Myocyte (in vitro differentiated cells): ENCODE measurements at regions not wholly inside any gene's neighbourhood (a gene's known extent, or its start where the extent isn't known, plus 50 kb on each side); places are given as distances from the start of the nearest gene placed in this dataset.

Experiments
- DNase-seq: peaks from one replicate; pipeline ENCODE4 v3.0.0-alpha.2; 2012; ENCODE audit warnings: low read depth

DNA sequence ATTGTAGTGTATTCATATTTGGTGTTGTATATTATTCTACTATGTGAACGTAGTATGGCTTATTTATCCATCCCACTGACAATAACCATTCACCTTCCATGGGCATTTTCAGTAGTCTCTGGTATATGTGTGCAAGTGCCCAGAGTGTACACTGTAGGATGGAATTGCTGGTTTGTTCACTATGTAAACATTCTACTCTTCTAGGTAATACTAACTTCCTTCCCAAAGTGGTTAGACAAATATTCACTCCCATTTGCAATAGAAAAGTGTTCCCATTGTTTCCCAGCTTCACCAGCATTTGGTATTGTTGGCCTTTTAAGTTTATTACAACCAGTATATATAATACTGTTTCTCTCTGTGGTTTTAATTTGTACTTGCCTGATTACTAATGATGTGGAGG is 153.7 kb downstream of the C7orf25 start:
- DNase-seq = no peak

DNA sequence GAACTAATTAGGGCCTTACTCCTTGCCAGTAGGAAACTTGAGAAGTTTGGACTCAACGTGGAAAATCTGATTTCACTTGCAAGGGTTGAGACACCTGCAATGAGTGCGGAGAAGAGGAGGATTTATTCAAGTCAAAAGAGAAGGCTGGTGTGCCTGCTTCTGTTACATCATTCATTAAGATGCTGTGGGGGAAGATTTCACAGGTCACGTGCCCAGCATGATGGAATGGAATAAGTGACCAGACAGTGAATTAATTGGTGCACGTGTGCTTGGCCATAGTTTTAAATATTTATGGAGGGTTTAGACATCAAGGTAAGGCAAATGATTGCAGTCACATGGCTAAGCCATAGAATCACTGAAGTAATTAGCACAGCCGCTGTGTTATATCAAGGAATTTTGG is 155.0 kb downstream of the C7orf25 start:
- DNase-seq = no peak

DNA sequence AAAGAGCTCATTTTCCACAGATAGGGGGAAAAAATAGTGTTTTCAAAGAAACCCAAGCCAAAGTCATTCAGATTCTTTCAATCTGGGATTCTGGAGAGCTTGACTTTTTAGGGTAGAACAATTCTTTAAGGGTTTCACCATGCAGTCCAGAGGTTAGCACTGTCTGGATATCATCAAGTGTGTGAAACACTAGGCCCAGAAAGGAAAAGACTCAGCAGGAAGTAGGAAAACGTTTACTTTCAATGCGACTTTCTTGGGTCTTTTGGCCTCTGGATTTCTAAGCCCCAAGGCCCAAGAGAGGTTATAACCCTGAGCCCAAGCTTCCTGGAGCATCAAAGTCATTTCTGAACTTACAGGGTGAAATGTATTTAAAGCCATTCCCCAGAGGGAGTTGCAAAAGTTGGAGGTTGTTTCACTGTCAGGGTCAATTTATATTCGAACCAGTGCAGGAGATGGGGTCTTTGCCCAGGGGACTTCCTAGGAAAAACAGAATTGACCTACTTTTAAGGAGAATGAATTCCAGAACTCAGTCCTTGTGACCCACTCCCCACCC is 158.0 kb downstream of the C7orf25 start:
- DNase-seq = no peak

DNA sequence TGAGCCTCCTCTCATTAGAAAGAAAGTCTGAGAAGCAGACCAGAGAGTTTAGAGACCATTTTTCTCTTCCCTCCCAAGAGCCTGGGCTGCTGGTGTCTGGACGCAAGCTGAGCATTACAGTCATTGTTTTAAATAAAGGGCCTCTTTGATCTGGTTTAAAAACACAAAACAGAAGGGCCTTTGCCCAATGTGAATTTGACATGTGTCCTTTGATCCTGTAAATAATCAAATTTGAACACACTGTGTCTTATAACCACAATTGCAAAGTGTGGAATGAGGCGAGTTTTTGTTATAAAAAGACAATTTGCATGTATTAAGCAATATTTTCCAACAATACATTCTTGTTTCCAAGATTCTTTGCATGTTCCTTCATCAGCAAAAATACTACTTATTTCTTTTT is 158.5 kb downstream of the C7orf25 start:
- DNase-seq = no peak

DNA sequence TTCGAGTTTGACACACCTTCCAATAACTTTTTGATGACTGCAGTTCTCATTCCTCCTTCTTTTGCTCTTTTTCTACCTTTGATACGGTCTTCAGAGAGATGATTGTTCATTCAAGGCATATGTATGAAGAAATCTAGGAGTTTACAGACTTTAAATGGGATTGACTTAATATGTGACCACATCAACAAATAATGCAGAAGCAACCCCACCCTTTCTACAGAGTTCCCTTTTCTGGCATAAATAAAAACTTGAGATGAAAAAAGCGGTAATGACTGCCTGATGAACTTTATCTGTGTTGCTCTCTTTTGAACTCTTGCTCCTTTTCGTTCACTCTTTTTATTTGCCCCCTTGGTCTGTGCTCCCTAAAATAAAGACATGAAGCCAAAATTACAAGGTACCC is 161.7 kb downstream of the C7orf25 start:
- no peak for DNase-seq

DNA sequence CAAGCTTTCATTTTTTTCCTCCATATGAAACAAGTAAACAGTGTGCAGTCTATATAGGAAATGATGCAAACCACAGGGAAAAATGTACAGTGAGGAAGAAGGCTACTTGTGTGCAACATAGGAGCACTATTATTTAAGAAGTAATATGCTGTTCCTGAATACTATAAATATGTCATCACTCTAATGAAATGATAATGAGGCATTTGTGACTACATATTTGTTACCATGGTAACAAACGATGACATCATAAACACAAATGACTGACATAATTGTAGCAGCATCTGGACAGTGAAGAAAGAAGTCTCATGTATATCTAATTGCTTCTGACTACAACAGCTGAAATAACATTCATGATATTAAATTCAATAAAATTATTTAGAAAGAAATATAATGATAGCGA is 164.8 kb downstream of the C7orf25 start:
- no peak for DNase-seq

DNA sequence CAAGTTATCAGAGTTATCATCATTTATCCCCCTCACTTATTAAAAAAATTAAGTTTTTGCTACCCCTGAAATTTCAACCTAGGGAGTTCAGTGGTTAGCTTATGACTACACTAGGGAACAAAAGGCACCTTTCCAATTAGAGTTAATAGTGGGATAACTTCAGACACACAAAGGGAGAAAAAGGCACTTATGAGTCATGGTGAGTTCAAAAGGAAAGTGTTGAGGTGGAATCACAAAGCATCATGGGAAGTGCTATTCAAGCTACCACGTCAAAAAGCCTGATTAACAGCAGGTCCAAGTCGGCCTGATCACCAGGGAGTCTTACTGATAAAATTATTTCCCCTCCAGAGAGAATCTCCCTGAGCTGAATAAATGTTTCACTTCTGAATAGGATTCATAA is 165.7 kb downstream of the C7orf25 start:
- DNase-seq = no peak

DNA sequence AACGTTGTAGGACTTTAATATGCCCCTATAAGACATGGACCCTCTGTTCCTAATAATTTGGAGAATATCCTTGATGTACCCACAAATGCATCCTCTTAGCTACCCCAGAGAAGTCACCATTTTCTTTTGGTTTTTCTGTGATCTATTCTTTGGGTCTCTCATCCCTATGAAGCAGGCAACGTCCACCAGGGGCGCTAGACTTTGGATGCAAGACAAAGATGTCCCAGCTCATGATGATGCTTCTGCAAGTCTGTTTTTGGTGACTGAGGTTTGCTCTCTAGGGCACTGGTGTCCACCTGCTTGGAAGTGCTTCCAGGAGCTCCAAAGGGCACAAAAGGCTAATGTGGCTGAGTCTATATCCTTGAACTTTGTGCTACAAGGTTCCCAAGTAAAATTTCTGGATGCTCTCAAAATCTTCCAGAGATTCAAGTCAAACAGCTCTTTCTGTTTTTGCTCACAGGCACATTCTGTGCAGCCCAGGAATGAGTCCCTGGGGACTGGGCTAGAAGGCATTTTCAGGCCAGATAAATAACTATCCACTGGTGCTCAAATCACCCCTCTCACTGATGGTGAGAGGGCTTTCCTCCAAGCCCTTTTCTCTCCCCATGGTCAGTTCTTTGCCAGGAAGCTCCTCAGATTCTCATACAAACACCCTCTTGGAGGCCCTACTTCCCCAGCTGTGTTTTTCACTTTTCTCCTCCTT is 166.4 kb downstream of the C7orf25 start:
- peak; percentile 21 for DNase-seq

DNA sequence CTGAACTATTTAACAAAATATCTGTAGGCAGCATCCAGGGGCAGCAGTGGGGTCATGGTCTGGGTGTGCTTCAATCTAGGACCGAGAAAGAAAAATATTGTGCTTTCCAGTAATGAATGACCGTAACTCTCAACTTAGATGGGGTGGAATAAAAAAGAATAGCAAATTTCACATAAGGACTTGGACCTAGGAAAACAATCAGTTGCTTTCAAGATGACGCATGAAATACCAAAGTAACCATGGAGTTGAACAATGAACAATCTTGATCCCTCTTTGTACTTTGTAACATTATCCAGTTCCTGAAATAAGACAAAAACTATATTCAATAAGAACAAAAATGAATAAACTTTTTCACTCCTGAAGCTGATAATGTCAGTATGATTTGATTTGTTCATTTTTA is 167.1 kb downstream of the C7orf25 start:
- no peak for DNase-seq

DNA sequence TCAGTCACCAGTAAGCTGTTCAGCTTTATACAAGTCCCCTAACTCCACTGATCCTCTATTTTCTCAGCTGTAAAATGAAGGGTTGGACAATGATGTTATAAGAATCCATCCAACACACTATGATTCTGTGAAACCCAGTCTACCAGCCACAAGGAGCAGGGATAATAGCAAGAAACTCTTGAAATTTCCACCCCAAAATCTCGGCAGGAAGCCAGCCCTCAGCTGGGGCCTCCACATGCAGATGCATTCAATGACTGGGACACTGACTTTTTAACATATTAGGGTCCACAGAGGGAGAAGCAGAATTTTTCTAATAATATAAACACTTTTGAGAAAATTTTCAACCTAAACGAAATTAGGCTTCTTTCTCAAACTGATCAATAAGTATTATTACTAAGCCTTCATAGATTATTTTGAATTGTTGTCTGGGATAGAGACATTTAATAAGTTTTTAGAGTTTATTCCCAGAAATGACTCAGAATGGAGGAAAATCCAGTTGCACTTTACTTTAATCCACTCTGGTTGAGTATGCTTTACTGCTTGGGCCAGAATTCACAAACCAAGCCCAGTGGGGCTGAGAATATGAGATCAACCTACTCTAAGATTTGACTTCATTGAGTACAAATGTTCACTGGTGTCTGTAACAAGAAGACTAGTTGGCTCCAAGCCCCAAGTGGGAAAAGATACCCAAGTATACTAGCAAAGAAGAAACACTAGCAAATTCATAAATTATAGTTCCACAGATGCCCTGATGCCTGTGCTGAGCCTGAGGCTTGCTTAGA is 168.6 kb downstream of the C7orf25 start:
- DNase-seq = no peak

DNA sequence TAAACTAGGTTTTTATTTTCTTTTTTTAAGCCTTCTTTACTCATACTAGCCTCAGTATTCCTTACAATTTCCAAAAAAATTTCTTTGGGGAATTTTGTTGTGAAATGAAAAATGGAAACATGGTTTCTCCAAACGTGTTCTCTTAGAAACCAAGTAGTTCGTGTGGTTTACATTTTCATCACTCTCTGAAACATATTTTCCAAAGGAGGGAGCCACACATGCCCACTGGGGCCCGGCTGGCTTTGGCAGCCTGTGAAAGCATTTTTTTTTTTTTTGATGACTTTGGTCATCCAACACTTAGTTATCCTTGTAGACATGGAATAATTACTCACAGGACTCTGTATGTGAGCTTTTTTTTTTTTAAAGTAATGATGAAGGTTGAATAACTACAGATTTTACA is 169.6 kb downstream of the C7orf25 start:
- no peak for DNase-seq

DNA sequence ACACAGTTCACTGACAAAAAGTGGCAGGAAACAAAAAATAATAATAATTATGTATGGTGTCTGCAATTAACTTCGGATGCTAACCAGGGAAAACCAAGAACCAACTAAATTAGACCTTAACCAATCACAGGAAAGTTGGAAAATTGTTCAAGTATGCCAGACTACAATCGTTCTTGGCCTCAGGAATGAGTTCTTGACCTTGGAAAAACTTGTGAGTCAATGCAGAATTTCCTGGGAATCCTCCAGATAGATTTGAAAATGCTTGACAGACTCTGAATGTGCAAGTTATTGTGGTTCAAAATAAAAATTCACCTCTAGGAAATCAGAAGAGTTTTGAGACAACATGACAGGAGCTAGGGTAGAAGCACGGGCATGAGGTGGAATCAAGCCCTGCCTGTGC is 171.5 kb downstream of the C7orf25 start:
- no peak for DNase-seq

DNA sequence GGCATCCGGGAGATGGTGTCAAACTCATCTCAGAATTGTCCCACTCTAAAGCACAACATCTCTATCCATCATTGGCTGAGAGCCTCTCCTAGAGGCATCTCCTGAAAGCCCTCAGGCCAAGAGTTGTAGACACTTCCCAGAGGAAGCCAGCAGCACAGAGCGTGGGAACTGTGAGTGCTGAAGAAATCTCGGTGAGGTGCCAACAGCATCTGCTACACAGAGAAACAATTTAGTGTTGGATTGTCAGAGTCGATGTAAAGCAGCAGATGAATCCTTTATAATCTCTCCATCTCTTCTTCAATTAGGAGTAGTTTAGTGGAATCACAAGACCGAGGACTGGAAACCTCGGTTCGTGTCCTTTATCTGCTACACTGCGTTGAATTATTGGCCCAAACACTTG is 172.2 kb downstream of the C7orf25 start:
- DNase-seq = no peak

DNA sequence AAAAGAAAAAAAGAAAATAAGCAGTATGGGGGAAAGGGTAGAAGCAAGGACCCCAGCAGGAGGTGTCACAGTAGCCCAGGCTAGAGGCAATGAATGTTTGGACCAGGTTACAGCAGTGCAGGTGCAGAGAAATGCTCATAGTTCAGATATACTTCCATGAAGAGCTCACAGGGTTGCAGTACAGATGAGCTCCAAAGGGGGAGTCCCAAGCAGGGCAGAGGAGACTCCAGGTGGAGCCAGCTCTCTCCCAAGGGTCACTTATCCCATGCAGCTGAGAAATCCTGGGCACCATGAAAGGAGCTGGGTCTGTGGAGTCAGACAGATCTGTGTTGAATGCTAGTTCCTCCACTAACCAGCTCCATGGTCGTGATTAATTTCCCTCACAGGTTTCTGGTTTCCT is 174.9 kb downstream of the C7orf25 start:
- DNase-seq = no peak

DNA sequence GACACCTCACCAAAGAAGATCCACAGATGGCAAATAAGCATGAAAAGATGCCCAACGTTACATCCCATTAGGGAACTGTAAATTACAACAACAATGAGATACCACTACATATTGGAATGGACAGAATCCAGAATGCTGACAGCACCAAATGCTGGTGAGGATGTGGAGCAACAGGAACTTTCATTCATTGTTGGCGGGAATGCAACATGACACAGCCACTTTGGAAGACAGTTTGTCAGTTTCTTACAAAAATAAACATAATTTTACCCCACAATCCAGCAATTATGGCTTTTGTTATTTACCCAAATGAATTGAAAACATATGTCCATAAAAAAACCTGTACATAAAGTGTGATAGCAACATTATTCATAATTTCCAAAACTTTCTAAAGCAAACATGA is 176.8 kb downstream of the C7orf25 start:
- no peak for DNase-seq

DNA sequence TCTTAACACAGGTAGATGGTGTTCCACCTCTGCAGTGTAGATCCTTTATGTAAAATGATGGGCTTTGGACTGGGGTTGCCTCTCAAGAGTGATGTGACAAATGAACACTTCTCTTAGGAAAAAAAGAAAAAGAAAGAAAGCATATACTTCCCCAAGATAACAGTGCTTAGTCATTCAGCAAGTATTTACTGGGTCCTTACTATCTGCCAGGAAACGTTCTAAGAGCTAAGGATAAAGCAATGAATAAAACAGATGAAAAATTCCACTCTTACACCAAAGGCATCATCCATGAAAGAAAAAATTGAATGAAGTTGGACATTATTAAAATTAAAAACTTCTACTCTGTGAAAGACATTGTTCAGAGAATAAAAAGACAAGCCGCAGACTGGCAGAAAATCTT is 177.3 kb downstream of the C7orf25 start:
- DNase-seq = no peak

DNA sequence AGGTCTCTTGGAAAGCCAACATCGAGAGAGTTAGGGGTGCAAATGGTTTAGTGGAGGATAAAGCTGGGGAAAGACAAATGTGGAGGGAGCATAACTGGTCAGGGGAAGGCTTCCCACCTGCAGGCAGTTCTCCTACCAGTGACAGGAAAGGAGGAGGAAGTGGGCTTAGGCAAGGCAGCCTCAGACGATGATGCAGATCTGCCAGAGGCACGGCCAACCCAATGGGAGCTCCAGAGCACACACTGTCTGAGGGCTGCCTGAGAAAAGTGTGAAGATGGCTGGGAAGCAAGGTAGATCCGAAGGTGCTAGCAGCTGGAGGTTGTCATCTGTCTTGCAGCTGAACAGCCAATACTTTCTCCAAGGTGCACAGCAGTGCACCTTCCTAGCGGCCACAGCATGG is 178.8 kb downstream of the C7orf25 start:
- DNase-seq = no peak

DNA sequence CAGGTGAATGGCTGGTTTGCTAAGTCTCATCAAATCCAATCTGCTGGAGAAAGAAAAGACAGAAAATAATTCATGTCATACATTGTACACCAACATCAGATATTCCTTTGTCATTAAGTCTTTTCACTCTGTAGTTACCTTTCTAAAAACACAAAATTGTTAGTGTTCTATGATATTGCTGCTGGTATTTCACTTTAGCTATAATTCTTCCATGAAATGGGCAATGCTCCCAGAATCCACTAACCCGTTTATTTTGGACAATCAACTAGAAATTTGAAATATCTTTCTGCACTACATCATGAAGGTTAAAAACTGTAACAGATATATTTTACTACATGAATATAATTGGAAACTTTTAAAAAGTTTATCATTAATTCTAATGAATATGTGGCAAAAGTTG is 181.3 kb downstream of the C7orf25 start:
- DNase-seq = no peak

DNA sequence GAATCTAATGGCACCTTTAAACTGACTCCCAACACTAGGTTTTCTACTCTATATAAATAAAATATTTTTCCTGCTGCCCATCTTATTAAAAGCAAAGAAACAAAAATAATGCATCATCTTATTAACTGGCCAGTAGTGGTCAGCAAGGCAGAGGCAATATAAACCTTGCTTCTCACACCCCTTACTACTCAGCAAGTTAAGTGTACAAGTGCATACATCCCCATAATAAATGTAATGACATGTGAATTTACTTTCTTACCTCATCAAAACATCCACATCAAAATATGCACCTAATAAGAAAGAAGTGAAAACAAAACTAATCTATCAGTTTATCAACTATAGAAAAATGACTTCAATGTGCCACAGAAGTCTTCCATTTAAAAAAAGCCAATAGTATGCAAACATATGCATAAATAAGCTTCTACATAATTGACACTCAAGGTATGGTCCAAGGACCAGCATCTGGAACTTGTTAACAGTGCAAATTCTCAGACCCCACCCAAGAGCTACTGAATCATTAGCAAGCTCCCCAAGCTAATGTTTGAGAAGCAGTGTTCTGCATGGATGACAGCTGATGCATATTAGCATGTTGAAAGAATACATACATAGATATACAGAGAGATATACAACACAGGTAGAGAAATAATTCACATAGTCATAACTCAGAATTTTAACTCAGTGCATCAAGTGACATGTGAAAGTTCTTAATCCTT is 182.7 kb downstream of the C7orf25 start:
- no peak for DNase-seq

DNA sequence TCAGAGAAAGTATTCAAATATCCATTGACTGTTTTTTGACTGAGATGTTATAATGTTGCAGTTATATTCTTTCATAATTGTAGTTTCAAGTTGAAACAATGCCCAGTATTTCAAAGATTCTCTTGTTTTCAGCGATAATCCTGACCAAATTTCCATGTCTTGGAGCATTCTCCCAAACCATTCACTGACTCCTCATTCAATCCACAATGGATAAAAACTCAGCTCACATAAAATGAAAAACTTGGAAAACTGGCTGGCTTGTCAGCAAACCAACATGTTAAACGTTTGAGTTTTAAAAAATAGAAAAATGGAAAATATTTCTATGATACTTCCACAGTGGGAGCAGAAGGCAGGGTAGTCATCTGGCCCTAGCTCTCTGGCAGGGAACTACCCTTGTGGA is 184.4 kb downstream of the C7orf25 start:
- DNase-seq = no peak

DNA sequence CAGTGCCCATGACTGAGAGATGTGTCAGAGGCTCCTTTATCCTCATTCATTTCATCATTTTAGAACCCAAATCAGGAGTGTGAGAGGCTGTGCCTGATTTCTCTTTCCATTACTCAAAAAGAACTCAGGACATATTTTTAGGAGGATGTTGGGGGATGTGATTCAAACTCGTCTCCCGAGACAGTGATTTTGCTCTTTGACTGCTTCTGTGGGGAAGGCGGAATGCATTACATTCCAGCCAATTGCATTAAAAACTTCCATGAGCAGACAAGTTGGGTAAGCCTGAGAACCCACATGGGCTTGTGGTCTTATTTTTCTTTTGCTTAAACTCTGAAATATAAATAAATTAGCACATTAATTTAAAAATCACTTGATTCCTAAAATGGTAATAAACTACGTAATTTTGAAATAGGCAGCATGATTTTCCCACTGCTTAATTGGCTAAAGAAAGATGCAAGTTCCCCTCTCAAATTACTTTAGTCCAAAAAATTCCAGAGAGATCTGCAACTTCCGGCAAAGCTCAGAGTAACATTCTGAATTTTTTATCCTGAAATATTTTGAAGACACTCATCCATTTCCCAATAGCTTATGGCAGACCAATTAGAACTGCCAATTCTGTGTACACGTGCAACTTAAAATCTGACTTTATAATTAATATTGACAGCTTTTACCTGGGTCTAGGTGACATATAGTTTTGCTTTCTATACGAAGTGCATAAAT is 185.6 kb downstream of the C7orf25 start:
- no peak for DNase-seq

DNA sequence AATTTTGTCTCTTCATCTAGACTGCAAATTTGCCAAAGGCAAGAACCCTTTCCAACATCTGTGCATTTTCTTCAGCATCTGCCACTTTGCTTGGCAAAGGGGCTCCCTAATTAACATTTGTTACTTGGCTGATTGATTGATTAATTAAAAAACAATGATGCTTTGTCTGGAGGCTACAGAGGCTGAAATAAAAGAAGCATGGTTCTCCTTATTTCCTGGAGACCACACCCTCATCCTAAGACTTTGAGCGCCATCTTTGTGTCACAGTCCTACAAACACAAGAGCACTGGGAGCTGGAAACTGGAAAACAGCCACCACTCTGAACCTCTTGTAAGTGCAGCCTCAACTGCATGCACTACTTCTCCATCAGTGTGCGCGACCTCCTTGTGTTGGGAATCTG is 189.2 kb downstream of the C7orf25 start:
- no peak for DNase-seq
